Neural cell (in vitro differentiated cells): ENCODE measurements at regions not wholly inside any gene's neighbourhood (a gene's known extent, or its start where the extent isn't known, plus 50 kb on each side); places are given as distances from the start of the nearest gene placed in this dataset.

ENCODE experiments used
- H2AFZ ChIP-seq: fragments of 200-600, 300-800 bp; sonication (generic), shearing (Covaris generic); 2 replicates; pipeline ENCODE4 v1.6.0; 2014; ENCODE audit warnings: low read depth, mild to moderate bottlenecking, antibody characterized with exemption, low read length, moderate library complexity
- H3F3A ChIP-seq: fragments of 200-600 bp; shearing (Covaris generic); 2 replicates; pipeline ENCODE4 v1.6.1; 2016; ENCODE audit warnings: mild to moderate bottlenecking, moderate library complexity, mixed read lengths, antibody characterized with exemption, low read length; ENCODE audit not compliant: insufficient read depth, poor library complexity, severe bottlenecking
- H3K27ac ChIP-seq: fragments of 200-600, 300-800 bp; sonication (generic), shearing (Covaris generic); 2 replicates; pipeline ENCODE4 v1.5.1; 2014; ENCODE audit warnings: mild to moderate bottlenecking, low read length, moderate library complexity
- H3K27me3 ChIP-seq: fragments of 300-800, 200-600 bp; sonication (generic), shearing (Covaris generic); 2 replicates; pipeline ENCODE4 v1.6.0; 2014; ENCODE audit warnings: mild to moderate bottlenecking, low read depth, low read length, moderate library complexity; ENCODE audit not compliant: insufficient read depth
- H3K36me3 ChIP-seq: fragments of 300-800, 200-600 bp; sonication (generic), shearing (Covaris generic); 2 replicates; pipeline ENCODE4 v1.5.1; 2014; ENCODE audit warnings: mild to moderate bottlenecking, antibody characterized with exemption, low read length, moderate library complexity; ENCODE audit not compliant: insufficient read depth
- H3K4me2 ChIP-seq: fragments of 300-800, 200-600 bp; sonication (generic), shearing (Covaris generic); 2 replicates; pipeline ENCODE4 v1.6.0; 2014; ENCODE audit warnings: mild to moderate bottlenecking, low read length
- H3K4me3 ChIP-seq: fragments of 300-800, 200-600 bp; sonication (generic), shearing (Covaris generic); 2 replicates; pipeline ENCODE4 v1.5.1; 2014; ENCODE audit warnings: mild to moderate bottlenecking, low read length, moderate library complexity
- H3K79me2 ChIP-seq: fragments of 200-600 bp; shearing (Covaris generic); replicated peaks from 2 replicates; pipeline ENCODE4 v1.6.0; 2014; ENCODE audit warnings: mild to moderate bottlenecking, low read length, moderate library complexity; ENCODE audit not compliant: insufficient read depth
- H3K9ac ChIP-seq: fragments of 300-800, 200-600 bp; sonication (generic), shearing (Covaris generic); 2 replicates; pipeline ENCODE4 v1.6.1; 2016; ENCODE audit warnings: mild to moderate bottlenecking, low read length, mixed read lengths
- H3K9me2 ChIP-seq: fragments of 200-600 bp; shearing (Covaris generic); 2 replicates; pipeline ENCODE4 v1.6.1; 2016; ENCODE audit warnings: mild to moderate bottlenecking, low read length, mixed read lengths; ENCODE audit not compliant: insufficient read depth
- H3K9me3 ChIP-seq: fragments of 200-600, 300-800 bp; sonication (generic), shearing (Covaris generic); 2 replicates; pipeline ENCODE4 v1.6.1; 2016; ENCODE audit warnings: mild to moderate bottlenecking, mixed run types, low read length, moderate library complexity, mixed read lengths
- H4K20me1 ChIP-seq: fragments of 200-600 bp; shearing (Covaris generic); 2 replicates; pipeline ENCODE4 v1.6.1; 2016; ENCODE audit warnings: mild to moderate bottlenecking, mixed run types; ENCODE audit not compliant: insufficient read depth
- CTCF ChIP-seq: fragments of 450-650 bp; IDR thresholded peaks from 2 replicates; pipeline ENCODE4 v1.5.1; 2014; ENCODE audit warnings: antibody characterized with exemption, mild to moderate bottlenecking, moderate library complexity; ENCODE audit not compliant: poor library complexity, severe bottlenecking
- EP300 ChIP-seq: fragments of 450-650 bp; conservative IDR thresholded peaks from 2 replicates; pipeline ENCODE4 v1.6.1; 2014; ENCODE audit warnings: antibody characterized with exemption, mild to moderate bottlenecking, moderate library complexity; ENCODE audit not compliant: poor library complexity, severe bottlenecking
- EZH2 ChIP-seq: fragments of 200-600, 300-800 bp; shearing (Covaris generic), sonication (generic); IDR thresholded peaks from 2 replicates; pipeline ENCODE4 v1.6.1; 2014; ENCODE audit warnings: antibody characterized with exemption, low read length, borderline replicate concordance, mild to moderate bottlenecking; ENCODE audit not compliant: insufficient read depth, poor library complexity, severe bottlenecking
- MXI1 ChIP-seq: fragments of 450-650 bp; conservative IDR thresholded peaks from 2 replicates; pipeline ENCODE4 v1.6.1; 2014; ENCODE audit warnings: antibody characterized with exemption, mild to moderate bottlenecking; ENCODE audit not compliant: poor library complexity, severe bottlenecking
- POLR2AphosphoS5 ChIP-seq: IDR thresholded peaks from 2 replicates; pipeline ENCODE4 v1.6.1; 2012
- RAD21 ChIP-seq: fragments of 450-650 bp; conservative IDR thresholded peaks from 2 replicates; pipeline ENCODE4 v1.6.1; 2014; ENCODE audit warnings: antibody characterized with exemption, mild to moderate bottlenecking, moderate library complexity
- REST ChIP-seq: IDR thresholded peaks from 2 replicates; pipeline ENCODE4 v1.6.1; 2012; ENCODE audit warnings: borderline replicate concordance
- SMC3 ChIP-seq: fragments of 450-650 bp; conservative IDR thresholded peaks from 2 replicates; pipeline ENCODE4 v1.6.1; 2014; ENCODE audit warnings: antibody characterized with exemption, mild to moderate bottlenecking, moderate library complexity; ENCODE audit not compliant: poor library complexity
- TAF1 ChIP-seq: IDR thresholded peaks from 2 replicates; pipeline ENCODE4 v1.6.1; 2012; ENCODE audit warnings: low read depth

- Histone ChIP-seq H3K36me3 (no peaks in the 10 kb centered on the region), H3K9me3 (no peaks in the 10 kb centered on the region), H4K20me1 (no peaks in the 10 kb centered on the region), H3K9me2 (no peaks in the 10 kb centered on the region), H3F3A (no peaks in the 10 kb centered on the region), H3K27ac (no peak overlapping the region), H3K9ac (no peak overlapping the region), H2AFZ (no peak overlapping the region), H3K79me2 (no peaks in the 10 kb centered on the region), H3K27me3 (no peaks in the 10 kb centered on the region), H3K4me3 (no peak overlapping the region), H3K4me2 (no peak overlapping the region)
- TF ChIP-seq TAF1 (no peak), REST (no peak), CTCF (no peak), MXI1 (no peak), POLR2AphosphoS5 (no peak), EZH2 (no peak), SMC3 (no peak)
These were observed 474.9 kb downstream of the ATP23 start for GRCh38 chr12:58416236-58416635.

- Histone ChIP-seq H3K9me2 (no peaks in the 10 kb centered on the region), H3K9me3 (no peaks in the 10 kb centered on the region), H4K20me1 (no peaks in the 10 kb centered on the region), H3K79me2 (no peaks in the 10 kb centered on the region), H2AFZ (no peak overlapping the region), H3K9ac (no peak overlapping the region), H3F3A (no peaks in the 10 kb centered on the region), H3K27me3 (peaks cover 7% of the 10 kb centered on the region), H3K36me3 (no peaks in the 10 kb centered on the region), H3K4me3 (no peak overlapping the region), H3K27ac (no peak overlapping the region), H3K4me2 (no peak overlapping the region)
- no peak for TF ChIP-seq RAD21
- TF ChIP-seq SMC3, result no peak
- no peak for TF ChIP-seq MXI1
- TF ChIP-seq REST, result no peak
- no peak for TF ChIP-seq POLR2AphosphoS5
- TF ChIP-seq TAF1, result no peak
- TF ChIP-seq CTCF, result no peak
- TF ChIP-seq EP300, result no peak
- no peak for TF ChIP-seq EZH2
These were observed 477.9 kb downstream of the ATP23 start for GRCh38 chr12:58419196-58419760.
